Bronchial epithelial cell (primary cell): ENCODE measurements at regions not wholly inside any gene's neighbourhood (a gene's known extent, or its start where the extent isn't known, plus 50 kb on each side); places are given as distances from the start of the nearest gene placed in this dataset.

Experiments
- DNase-seq: peaks from one replicate; pipeline ENCODE4 v3.0.0-alpha.2; 2010; ENCODE audit warnings: low read depth
- FAIRE-seq: peaks from 2 replicates; lab custom pipeline; 2011; peaks lifted over from hg19 to GRCh38; lab: Jason Lieb, UNC
- H3K27me3 ChIP-seq: 2 replicates; pipeline ENCODE4 v1.5.1; 2011; ENCODE audit warnings: low read length; ENCODE audit not compliant: control insufficient read depth, insufficient read depth
- H3K36me3 ChIP-seq: 2 replicates; pipeline ENCODE4 v1.5.1; 2011; ENCODE audit warnings: low read length; ENCODE audit not compliant: control insufficient read depth, insufficient read depth
- H3K4me3 ChIP-seq: 2 replicates; pipeline ENCODE4 v1.5.1; 2011; ENCODE audit warnings: mild to moderate bottlenecking, low read depth, low read length, control low read depth
- TF ChIP-seq, protein P1 (sequence below): IDR thresholded peaks from 2 replicates; pipeline ENCODE4 v1.5.1; 2011; ENCODE audit warnings: mild to moderate bottlenecking, moderate library complexity, low read length, control low read depth, inconsistent platforms; ENCODE audit not compliant: insufficient read depth, severe bottlenecking

- TF ChIP-seq, protein P1, sequence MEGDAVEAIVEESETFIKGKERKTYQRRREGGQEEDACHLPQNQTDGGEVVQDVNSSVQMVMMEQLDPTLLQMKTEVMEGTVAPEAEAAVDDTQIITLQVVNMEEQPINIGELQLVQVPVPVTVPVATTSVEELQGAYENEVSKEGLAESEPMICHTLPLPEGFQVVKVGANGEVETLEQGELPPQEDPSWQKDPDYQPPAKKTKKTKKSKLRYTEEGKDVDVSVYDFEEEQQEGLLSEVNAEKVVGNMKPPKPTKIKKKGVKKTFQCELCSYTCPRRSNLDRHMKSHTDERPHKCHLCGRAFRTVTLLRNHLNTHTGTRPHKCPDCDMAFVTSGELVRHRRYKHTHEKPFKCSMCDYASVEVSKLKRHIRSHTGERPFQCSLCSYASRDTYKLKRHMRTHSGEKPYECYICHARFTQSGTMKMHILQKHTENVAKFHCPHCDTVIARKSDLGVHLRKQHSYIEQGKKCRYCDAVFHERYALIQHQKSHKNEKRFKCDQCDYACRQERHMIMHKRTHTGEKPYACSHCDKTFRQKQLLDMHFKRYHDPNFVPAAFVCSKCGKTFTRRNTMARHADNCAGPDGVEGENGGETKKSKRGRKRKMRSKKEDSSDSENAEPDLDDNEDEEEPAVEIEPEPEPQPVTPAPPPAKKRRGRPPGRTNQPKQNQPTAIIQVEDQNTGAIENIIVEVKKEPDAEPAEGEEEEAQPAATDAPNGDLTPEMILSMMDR, result no peak
- FAIRE-seq, result no peak
- no peak for DNase-seq
- no peaks in the 10 kb centered on the region for H3K36me3 ChIP-seq
- H3K27me3 ChIP-seq, result no peaks in the 10 kb centered on the region
- no peak overlapping the region for H3K4me3 ChIP-seq
Measured at GRCh38 chr12:115382681-115383080, 698.7 kb upstream of the TBX3 start.

GRCh38 chr12:115380546-115381120, 696.7 kb upstream of the TBX3 start:
- DNase-seq (no peak), FAIRE-seq (no peak)
- Histone ChIP-seq H3K36me3 (no peaks in the 10 kb centered on the region), H3K4me3 (no peak overlapping the region), H3K27me3 (no peaks in the 10 kb centered on the region)
- TF ChIP-seq, protein P1, result no peak

- DNase-seq (no peak), FAIRE-seq (no peak)
- TF ChIP-seq, protein P1, result no peak
- Histone ChIP-seq H3K4me3 (no peak overlapping the region), H3K27me3 (no peaks in the 10 kb centered on the region), H3K36me3 (no peaks in the 10 kb centered on the region)
Measured at GRCh38 chr12:115378291-115378690, 694.3 kb upstream of the TBX3 start.

- H3K36me3 ChIP-seq, result no peaks in the 10 kb centered on the region
- no peak for FAIRE-seq
- no peak for DNase-seq
- no peak overlapping the region for H3K4me3 ChIP-seq
- TF ChIP-seq, protein P1, result no peak
- no peaks in the 10 kb centered on the region for H3K27me3 ChIP-seq
Measured at GRCh38 chr12:115377779-115378178, 693.8 kb upstream of the TBX3 start.

DNA sequence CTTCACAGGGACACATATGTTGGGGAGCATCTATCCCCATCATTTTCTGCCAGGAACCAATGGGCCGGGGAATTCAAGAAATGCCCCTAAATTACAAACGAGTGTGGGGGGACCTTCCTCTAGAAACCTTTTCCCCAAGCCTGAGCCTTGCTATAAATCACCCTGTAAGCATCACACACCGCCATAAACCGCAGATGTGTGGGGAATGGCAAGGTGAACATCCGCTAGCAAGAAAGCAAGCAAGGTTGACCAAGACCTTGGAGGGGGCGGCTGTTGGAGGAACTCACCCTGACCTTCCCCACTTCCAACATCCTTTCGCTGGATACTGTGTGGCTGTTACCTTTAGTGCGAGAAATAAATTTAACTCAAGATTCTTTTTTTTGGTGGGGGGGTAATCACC, 693.3 kb upstream of the TBX3 start:
- TF ChIP-seq, protein P1, result no peak
- no peaks in the 10 kb centered on the region for H3K27me3 ChIP-seq
- H3K4me3 ChIP-seq, result no peak overlapping the region
- no peak for FAIRE-seq
- DNase-seq, result no peak
- H3K36me3 ChIP-seq, result no peaks in the 10 kb centered on the region
